T47D (cell line): ENCODE measurements at regions not wholly inside any gene's neighbourhood (a gene's known extent, or its start where the extent isn't known, plus 50 kb on each side); places are given as distances from the start of the nearest gene placed in this dataset.
A peak's percentile ranks its signal among the peaks of the same experiment; 100 is the strongest.

Experiments used
- DNase-seq, 2 experiments: peaks; one replicate each; pipeline versions ENCODE4 v3.0.0 to v3.0.0-alpha.2; 2011 to 2012; ENCODE audit warnings: low read depth in 1 of 2, low spot score in 1 of 2
- JUND ChIP-seq: IDR thresholded peaks from 2 replicates; pipeline ENCODE4 v1.6.1; 2012; ENCODE audit warnings: low read depth
- in situ Hi-C: cut with HindIII; loops from 2 replicates; pipeline ENCODE4 v1.10.0; 2016; ENCODE audit warnings: low sequenced_read_pairs, low pct_unique_long_range_greater_than_20kb

DNA sequence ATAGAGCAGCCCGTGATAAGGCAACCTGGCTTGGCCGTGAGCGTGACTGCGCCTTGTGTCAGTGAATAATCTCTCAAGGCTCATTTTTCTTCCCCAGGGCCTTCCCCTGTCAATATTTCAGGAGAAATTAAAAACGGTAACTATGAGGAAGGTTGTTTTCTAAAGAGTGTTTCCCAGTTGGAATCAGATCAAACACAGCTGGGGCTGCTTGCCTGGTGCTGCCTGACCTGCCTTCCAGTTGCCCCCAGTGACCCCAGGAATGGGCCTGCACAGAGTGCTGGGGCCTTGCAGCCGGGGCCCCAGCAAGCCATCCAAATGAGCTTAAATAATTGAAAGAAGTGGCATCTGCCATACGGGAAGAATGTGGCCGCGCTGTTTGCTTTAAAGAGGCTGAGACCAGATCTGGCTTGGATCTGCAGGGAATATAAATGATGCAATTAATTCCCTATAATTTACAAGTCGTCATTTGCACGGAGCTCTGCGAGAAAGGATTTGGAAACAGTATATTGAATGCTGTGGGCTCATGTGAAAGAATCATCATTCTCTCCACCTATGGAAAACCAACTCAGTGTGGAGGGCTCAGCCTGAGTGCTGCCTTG, 203.9 kb downstream of the C1orf94 start:
- in situ Hi-C loops, result no loop called here
- no peak for TF ChIP-seq JUND
- DNase-seq, result no peak

DNA sequence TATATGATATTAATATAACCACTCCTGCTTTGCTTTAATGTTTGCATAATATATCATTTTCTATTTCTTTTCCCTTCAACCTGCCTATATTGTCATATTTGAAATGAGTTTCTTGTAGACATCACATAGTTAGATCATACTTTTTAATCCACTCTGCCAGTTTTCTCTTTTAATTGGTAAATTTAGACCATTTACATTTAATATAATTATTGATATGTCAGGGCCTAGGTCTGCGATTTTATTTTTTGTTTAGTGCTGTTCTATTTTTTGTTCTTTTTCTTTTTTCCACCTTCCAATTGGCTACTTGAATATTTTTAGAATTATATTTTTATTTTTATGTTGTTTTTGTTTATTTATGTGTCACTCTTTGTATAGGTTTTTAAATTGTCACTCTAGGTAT, 213.3 kb downstream of the C1orf94 start:
- TF ChIP-seq JUND, result no peak
- in situ Hi-C loops, result no loop called here
- no peak for DNase-seq

DNA sequence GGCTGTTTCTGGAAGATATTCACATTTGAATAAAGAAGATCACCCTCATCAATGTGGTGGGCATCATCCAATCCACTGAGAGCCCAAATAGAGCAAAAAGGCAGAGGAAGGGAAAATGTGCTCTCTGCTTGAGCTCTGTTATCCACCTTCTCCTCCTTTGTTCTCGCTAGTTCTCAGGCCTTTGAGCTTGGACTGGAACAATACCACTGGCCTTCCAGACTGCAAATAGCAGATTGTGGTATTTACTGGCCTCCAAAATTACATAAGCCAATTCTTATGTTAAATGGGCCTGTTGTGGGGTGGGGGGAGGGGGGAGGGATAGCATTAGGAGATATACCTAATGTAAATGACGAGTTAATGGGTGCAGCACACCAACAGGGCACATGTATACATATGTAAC, 219.3 kb downstream of the C1orf94 start:
- no peak for TF ChIP-seq JUND
- in situ Hi-C loops, result no loop called here

DNA sequence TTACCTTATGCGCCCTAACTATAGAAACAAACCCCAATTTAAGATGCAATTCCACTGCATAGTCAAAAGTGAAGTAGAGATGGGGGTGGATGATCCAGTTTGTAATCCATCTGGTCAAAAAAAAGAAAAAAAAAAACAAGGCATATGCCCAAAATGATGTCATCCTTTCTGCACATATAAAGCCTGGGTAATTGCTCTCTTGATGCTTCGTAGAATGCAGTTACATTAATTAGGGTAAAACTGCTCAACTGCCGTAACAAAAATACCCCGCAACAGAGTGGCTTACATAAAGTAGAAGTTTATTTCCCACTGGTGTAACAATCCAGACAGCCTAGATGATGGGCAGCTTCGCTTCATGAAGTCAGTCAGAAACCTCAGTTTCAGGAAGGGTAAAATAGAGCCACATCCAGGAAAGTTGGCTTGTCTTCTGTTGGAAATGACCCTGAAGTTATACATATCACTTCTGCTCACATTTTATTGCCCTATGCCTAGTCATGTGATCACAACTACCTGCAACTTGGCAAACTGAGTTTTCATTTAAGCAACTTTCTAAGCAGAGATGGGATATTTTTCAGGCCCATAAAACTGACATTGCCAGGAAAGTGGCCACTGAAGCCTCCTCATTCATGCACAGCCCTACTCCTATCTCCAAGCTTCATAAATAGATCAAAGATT, 221.7 kb downstream of the C1orf94 start:
- in situ Hi-C loops, result no loop called here
- no peak for DNase-seq
- no peak for TF ChIP-seq JUND

More for the DNA sequence above, 219.3 kb downstream of the C1orf94 start:
- no peak for DNase-seq

DNA sequence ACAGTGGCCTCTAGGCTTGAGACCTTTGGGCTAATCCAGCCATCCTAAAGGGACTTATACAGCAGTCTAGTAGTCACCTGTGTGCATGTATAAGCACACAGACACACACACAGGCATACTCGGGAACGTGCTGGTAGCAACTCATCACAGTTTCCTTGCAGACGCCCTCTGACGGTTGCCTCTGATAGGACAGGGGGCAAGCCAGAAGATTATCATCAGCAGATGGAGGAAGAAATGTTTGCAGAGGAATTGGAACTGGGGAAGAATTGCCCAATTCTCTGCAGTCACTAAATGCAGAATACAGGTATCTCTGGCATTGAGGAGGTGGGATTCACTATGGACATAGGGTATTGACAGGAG, 222.2 kb downstream of the C1orf94 start:
- DNase-seq, result no peak
- TF ChIP-seq JUND, result no peak
- in situ Hi-C loops, result no loop called here

DNA sequence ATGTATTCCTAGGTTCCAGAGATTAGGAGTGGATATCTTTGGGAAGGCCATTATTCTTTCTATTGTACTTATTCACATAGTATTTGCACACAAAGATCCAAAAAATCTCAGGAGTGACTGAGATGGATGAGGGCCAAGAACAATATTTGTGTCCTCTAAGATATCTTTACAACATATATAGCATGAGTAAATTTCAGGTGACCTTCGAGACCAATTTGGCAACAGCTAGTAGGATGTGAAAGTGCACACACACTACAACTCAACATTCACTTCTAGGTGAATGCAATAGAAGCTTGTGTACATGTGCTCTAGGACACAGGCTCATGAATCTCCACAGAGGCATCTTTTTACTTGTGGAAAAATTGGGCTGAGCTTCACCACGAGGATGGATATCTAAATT, 224.0 kb downstream of the C1orf94 start:
- DNase-seq, result no peak
- TF ChIP-seq JUND, result no peak
- in situ Hi-C loops, result no loop called here

DNA sequence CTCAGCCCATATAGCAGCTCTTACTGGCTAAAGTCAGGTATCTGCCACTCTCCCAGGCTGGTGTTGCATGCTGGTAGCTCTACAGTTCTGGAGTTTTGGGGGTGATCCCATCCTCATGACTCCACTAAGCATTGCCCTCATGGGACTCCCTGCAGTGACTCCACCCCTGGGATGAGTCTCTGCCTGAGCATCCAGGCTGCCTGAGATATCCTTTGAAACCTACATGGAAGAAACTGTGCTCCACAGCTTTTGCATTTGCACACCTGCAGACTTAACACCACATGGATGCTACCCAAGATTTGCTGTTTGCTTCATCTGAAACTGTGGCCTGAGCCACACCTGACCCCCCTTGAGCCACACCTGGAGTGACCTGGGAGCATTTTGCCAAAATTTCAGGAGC, 226.4 kb downstream of the C1orf94 start:
- in situ Hi-C loops, result no loop called here
- no peak for TF ChIP-seq JUND
- no peak for DNase-seq

DNA sequence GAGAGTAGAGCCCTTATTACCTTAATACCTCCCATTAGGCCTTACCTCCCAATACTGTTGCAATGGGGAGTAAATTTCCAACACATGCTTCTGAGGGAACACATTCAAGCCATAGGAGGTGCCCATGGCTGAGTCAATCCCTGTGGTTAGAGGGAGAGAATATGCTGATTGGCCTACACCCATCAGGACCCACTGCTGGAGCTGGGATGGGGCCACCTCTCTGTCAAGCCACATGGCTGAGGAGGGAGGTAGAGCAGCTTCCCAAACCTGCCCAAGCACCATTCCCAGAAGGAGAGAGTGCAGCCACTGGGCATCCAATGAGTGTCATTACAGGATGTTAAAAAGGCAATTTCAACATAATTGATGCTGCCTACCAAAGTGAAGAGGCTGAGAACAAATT, 228.1 kb downstream of the C1orf94 start:
- in situ Hi-C loops, result no loop called here
- TF ChIP-seq JUND, result no peak
- DNase-seq, result no peak

DNA sequence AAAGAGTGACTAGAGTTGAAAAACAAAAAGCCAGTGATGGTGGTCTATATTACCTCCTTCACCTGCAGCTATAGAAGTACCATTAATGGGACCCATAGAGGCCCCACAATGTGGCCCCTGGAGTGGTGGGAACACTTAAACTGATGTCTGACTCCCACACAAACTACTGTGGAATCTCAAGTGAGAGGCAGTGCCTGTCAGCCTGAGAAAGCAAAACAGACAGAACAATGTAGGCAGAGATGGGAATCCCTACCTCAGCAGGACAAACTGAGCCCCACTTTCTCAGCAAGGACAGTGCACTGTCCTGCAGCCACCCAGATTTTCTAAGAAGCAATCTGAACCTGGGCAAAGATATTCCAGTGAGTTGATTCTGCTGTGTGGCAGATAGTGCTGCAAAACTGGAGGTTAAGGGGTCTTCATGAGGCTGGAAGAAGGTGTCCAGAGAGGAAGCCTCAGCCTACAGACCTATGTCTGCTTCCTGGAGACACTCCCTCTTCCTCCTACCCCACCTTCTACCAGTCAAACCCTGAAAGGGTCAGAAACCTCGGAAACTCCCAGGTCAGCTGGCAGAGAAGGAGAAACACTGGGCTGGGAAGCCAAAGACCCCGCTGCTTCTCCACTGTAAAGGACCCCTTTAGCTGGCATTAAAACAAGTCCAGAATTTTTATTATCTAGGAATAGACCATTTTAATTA, 228.7 kb downstream of the C1orf94 start:
- in situ Hi-C loops, result no loop called here
- TF ChIP-seq JUND, result no peak
- no peak for DNase-seq

DNA sequence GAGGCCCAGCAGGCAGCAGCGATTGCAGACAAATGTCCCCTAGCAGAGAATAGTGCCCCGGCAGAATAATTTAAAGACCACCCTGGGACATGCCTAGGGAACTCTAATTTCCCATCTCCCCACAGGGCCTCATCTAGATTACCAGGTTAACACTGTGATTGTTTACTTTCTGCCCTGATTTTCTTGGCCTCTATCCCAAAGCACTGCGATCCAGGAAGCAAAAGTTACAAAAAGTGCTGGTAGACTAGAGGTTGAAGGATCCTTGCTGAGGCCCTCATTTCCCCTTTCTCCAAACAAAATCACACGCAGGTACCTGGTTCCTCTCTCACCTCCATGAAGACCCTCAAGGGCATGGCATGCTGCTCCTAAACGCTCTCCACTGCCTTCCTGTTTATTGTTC, 229.7 kb downstream of the C1orf94 start:
- DNase-seq, result peak in 1 of 2 experiments; percentile 9
- TF ChIP-seq JUND, result no peak
- in situ Hi-C loops, result no loop called here

DNA sequence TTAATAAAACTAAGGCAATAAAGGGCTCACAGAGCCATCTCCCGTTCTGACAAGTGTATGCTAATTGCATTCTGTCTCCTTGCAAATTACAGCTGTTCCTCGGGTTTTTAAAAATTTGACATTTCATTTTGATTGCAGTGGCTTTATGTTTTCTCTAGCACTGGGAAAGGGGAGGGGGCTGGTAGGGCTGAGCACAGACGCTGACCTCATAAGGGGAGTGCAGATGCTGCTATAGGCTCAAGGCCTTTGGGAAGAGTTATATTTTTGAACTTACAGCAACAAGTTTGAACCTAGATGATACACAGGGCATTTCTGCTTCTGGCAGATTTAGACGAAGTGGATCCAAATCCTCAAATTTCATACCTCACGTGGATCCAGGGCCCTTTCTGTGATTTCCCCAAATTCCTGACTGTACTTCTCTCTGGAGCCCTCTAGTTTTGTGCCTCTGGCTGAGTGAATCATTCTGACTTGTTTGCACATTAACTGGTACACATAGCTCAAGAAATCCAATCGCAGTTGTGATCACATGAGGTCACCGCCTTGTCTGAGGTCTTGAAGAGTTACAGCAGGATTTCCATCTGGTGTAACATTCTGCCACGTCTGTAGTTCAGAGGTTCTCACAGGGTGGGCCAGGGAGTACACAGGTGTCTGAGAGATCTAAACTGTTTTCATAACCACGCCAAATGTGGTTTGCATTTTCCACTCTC, 230.3 kb downstream of the C1orf94 start:
- DNase-seq, result peak; percentile 11 to 51
- in situ Hi-C loops, result no loop called here
- TF ChIP-seq JUND, result peak; percentile 53

DNA sequence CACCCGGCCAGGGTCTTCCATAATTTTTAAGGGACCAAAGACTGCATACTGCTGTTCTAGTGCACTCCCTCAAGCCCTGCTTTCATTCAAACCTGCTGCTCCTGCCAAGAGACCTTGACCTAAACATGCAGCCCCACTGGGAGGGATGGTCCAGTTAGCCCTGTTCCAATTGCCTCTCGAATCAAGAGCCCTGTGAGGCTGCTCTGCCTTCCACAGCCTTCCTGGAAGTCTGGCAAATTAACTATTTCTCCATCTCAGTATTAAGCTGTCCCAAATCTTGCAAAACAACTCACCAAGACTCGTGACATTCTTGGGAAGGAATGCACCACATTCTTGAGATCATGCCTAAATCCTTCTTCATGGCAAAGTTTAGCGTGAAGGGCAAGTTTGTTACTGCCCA, 231.3 kb downstream of the C1orf94 start:
- in situ Hi-C loops, result no loop called here
- TF ChIP-seq JUND, result no peak
- peak in 1 of 2 experiments; percentile 1 for DNase-seq

DNA sequence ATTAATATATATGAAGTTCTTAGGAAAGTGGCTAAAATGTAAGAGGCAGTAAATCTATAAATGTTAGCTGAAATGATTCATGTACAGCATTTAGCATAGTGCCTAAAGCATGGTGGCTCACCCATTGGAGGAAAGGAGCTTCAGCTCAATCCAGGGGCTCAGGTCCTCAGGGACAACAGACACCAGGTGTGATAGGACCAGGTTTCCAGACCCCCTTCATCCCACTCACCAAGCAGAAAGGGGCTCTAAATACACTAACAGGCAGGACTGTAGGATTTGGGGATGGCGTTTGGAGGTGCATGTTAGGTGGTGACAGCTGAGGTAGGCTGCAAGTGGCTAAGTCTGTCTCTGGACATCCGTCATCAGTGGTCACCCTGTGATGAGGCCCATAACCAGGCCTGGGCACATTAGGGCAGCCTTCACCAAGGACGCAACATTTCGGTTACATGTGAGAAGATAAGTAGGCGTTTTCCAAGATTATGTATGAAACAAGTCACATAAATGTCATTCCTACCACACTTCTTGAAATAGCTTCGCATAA, 233.1 kb downstream of the C1orf94 start:
- in situ Hi-C loops, result no loop called here
- no peak for TF ChIP-seq JUND

More for the DNA sequence above, 233.1 kb downstream of the C1orf94 start:
- no peak for DNase-seq
